GM19468 (cell line): ENCODE measurements at regions not wholly inside any gene's neighbourhood (a gene's known extent, or its start where the extent isn't known, plus 50 kb on each side); places are given as distances from the start of the nearest gene placed in this dataset.

Experiments
- ATAC-seq: cut with Tn5 transposase; IDR thresholded peaks from one replicate; pipeline ENCODE4 v1.9.1; 2021; ENCODE audit warnings: mild to moderate bottlenecking, moderate library complexity, moderate number of reproducible peaks; ENCODE audit not compliant: unreplicated experiment; ENCODE audit errors: extremely low read depth

DNA sequence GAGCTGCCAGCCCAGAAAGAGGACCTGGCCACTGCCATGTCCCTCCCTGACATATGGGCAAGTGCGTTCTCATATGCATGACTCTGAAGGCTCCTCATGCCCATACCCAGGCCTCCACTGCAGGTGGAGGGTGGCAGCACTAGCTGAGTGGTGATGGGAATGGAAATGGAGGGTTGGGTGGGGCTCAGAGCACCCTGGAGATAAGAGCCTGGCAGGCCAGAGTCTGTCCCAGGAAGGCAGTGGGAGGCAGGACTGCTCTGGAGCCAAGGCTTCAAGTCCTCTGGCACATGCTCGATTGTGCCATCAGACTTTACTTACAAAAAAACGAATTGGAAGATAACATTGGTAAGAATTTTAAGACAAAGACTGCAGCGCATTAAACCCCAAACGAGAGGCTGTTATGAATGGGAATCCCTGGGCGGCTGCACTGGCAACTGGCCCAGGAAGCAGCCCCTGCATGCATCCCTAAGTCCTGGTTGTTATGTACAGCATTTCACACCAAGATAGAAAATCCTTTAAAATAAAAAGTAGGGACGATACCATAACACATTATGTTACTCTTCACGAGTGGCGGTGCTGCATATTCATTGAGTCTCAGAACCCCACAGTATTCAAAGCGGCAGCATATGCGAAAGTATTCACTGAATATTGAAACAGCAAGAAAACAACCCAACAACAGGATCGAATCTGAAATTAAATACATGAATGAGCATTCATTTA is 81.7 kb upstream of the FAM98A start:
- no peak for ATAC-seq

DNA sequence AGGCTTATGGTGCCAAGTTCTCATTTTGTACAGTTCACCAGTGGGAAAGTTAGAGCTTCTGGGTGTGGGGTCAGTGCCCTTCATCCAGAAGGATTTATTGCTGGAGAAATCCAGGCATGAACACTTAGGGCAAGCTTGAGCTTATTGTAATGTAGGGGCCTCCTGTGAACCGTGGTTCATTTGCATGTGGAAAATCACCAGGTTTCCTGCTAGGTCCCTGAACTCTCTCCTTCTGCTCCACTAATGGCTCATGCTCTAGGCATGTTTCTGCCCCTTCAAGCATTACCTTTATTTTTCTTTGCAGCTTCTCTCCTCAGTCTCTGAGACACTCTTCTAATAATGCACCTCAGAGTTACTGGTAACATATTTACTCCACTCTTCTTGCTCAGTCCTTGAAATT is 79.3 kb upstream of the FAM98A start:
- no peak for ATAC-seq

DNA sequence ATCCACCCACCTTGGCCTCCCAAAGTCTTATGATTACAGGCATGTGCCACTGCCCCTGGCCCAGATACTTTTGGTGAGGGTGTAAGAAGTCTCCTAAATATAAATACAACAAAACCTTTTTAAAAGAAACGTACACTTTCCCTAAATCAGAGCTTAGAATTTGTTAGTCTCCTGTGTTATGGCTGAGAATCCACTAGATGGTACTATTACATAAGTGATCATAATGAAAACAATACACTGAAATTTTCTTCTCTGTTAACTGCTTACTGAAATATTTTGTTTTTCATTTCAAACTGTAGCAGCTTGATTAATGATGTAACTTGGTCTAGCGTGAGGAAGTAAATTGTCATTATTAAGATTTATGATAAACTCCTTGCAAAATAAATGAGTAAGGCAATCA is 74.8 kb upstream of the FAM98A start:
- ATAC-seq, result no peak

DNA sequence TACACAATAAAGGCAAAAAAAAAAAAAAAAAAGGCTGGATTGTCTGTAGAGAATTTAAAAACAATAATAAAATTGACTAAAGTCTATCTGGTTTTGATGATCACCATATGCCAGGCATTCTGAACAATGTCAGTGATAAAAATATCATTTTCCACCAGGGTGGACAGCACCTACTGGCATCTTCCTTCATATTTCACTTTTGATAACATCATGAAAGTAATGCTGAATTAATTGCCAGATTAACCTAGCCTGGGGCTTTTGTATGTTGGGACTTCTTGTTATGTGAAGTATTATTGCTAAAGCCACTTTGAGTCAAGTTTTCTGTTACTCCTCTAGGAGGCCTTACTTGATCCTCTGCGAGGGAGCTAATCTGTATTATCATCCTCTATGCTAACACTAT is 73.8 kb upstream of the FAM98A start:
- ATAC-seq, result no peak

DNA sequence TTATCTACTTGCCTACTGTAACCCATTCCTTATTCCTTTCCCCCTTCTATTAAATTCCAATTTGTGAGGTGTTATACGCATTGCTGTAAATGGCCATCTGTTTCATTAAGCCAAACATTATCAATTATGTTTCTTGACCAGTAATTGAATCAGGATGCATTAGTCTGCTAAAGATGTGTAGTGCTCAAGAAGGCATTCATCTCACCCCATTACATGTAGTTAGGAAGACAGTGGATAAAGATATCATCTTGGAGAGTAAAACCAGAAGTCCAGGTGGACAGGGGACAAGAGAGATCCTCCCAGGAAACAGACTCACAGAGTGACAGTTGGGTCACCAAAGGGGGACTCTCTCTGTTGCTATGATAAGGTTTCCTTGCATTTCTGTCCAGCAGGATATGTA is 73.3 kb upstream of the FAM98A start:
- no peak for ATAC-seq

DNA sequence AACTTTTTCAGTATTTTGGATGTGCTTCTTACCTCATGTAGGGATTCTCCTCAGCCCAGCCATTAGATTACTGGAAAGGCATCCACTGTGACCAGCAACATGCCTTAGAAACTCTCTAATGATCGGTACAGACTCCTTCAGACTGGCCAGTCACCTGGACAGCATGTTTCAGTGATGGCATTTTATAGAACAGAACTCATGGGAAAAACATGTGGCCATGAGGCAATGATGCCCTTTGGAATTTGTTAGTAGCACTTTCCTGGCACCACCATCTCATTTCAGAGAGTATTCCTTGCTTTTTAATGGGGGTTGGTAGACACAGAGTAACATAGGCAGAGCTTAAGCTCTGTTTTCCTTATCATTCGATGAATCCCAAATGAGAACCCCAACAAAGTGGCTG is 72.1 kb upstream of the FAM98A start:
- no peak for ATAC-seq

DNA sequence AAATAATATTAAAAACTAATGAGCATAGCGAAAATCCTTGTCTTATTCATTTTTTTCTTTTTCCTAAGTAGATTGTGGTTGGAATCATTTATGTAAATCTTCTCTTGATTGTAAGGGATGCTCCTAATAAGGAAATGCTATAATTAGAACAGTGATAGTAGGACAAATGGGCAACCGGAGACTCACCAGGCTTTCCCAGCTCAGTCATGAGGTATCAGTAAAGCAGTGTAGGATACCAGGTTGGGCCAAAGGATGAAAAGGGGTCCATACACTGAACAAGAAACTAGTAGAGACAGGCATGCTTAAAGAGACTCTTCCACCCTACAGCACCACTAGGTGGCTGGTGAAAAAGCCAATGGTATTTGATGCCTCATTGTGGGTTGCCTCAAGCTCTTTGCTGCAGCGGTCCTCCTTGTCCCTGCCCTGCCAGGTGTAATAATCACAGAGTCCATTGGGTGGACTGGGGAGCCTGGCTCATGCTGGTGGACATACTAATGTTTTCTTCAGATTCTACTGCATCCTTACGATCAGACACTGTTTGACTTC is 71.4 kb upstream of the FAM98A start:
- no peak for ATAC-seq

DNA sequence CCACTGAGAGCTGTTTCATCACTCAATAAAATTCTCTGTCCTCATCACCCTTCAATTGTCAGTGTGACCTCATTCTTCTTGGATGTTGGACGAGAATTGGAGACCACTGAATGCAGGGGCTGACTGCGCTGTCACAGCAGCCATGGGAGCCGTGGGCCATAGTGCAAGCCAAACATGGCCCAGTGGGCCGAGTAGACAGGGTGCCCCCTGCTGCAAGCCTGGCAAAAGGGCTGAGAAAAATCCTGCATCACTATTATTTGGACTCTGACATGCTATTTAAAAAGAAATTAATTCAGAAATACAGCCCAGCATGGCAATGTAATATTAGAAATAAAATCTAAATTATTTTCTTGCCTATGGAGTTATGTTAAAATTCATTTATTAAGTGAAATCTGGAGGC is 67.8 kb upstream of the FAM98A start:
- ATAC-seq, result no peak

DNA sequence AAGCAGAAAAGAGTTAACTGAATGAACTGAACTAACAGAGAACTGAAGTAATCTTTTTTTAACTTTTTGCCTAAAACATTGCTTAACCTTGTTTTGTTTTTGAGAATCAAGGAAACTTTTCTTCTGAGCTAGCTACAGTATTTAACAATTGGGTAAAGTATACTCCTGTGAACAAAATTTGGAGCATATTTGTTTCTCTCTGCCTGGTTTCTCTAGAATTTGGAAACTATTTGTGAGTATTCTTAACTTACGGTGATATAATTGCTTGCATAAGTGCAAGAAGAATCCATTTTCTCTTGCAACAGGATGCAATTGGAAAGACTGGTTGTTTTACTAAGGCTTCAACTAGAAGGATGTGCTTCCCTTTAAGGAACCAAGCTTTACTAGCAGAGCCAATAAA is 65.9 kb upstream of the FAM98A start:
- ATAC-seq, result no peak

DNA sequence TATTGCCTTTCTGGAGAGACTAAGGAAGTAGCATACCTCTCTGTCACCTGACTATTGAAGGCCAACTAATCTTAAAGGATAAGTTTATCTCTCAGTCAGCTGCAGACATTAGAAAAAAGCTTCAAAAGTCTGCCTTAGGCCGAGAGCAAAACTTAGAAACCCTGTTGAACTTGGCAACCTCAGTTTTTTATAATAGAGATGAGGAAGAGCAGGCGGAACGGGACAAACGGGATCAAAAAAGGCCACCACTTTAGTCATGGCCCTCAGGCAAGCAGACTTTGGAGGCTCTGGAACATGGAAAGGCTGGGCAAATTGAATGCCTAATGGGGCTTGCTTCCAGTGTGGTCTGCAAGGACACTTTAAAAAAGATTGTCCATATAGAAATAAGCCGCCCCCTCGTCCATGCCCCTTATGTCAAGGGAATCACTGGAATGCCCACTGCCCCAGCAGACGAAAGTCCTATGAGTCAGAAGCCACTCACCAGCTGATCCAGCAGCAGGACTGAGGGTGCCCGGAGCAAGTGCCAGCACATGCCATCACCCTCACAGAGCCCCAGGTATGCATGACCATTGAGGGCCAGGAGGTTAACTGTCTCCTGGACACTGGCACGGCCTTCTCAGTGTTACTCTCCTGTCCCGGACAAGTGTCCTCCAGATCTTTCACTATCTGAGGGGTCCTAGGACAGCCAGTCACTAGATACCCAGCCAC is 61.5 kb upstream of the FAM98A start:
- no peak for ATAC-seq

DNA sequence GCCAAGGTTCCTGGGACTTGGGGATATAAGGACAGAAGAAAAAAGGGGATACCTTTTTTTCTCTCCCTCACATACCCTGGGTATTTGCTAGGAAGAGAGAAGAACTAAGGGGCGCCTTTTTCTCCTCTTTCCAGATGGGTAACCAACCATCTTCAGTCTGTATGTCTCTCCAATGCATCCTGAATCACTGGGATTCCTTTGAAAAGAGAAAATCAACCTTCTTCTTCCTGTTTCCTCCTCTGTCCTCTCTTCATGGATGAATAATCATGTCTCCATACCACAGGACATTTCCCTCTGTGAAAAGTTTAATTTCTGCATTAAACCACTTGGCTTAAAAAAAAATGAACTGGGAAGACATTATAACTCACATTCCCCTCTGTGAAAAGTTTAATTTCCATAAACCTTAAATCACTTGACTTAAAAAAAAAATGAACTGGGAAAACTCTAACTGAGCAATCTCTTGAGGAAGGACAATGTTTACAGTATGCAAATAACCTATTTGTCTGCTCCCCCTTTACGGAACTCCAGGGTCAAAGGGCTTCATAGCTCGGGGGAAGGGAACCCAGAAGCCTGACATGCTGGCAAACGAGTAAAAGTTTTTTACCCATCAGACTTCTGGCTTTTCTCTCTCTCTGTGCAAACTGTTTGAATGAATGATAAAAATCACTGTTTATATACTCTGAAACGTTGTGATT is 56.7 kb upstream of the FAM98A start:
- ATAC-seq, result no peak

DNA sequence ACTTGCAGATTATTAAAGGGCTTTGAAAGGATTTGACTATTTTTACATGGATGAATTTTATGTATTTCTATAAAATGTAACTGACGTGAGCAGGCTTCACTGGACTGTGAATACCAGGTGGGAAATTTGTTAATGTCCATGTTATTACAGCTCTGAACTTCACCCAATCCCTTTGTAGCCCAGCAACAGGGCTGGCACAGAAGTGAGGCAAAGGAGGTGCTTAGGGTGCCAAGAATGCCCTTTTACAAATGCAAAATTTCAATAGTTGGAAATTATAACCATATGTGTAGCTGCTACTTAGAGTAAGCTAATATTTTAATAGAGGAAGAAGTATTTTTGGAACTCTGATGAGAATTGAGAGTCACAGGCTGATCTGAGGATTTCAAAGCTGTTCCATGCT is 53.7 kb upstream of the FAM98A start:
- no peak for ATAC-seq

DNA sequence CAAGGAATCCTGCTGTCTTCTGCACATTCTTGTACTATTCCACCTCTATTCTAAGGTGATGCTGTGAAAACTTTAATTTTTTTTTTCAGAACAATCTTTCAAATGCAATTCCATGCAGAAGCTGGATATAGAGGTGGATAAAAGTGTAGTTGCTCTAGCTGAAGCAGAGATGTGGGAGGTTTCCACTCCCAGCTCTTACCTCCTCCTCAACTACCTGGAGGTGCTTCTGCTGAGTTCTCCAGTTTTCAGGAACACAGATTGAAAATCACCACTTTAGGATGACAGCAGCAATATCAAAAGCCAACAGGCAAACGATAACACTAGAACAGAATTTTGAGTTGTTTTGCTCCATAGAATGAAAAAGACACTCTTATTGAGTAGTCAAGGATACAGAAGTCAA is 51.1 kb upstream of the FAM98A start:
- no peak for ATAC-seq
